ENCODE measurements at regions not wholly inside any gene's neighbourhood (a gene's known extent, or its start where the extent isn't known, plus 50 kb on each side); places are given as distances from the start of the nearest gene placed in this dataset.

GRCh38 chr2:236819275-236820002 lies 249.8 kb downstream of the ACKR3 start:
- Histone ChIP-seq H2AK5ac (ENCODE audit: low read depth, low read length) (no peak overlapping the region), H3K14ac (ENCODE audit: insufficient read length) (no peak overlapping the region), H3K27me3 (replicated peaks in 1 of 4; ENCODE audit: control insufficient read depth in 3 of 4, extremely low read depth in 1 of 4, insufficient read depth in 3 of 4, low read length in 3 of 4) (no peaks in the 10 kb centered on the region; a peak in 1 of 7 replicates), H3K27ac (ENCODE audit: low read depth, low read length) (no peak overlapping the region), H4K20me1 (replicated peaks in 1 of 2; ENCODE audit: control insufficient read depth in 1 of 2, insufficient read depth in 2 of 2, low read length in 2 of 2) (no peaks in the 10 kb centered on the region), H2BK120ac (replicated peaks; ENCODE audit: low read depth, low read length) (no peak overlapping the region), H2BK20ac (ENCODE audit: low read length) (no peak overlapping the region), H3K9me3 (ENCODE audit: insufficient read depth in 2 of 2, low read depth in 1 of 2, low read length in 1 of 2) (no peaks in the 10 kb centered on the region), H3K4me2 (ENCODE audit: insufficient read depth in 1 of 2, low read depth in 2 of 2, low read length in 2 of 2) (no peak overlapping the region), H3K79me1 (ENCODE audit: low read depth, low read length) (no peaks in the 10 kb centered on the region), H2BK15ac (ENCODE audit: low read length) (no peak overlapping the region), H3K79me2 (ENCODE audit: control insufficient read depth in 1 of 2, insufficient read depth in 2 of 2, low read length in 2 of 2) (no peaks in the 10 kb centered on the region), H2AFZ (ENCODE audit: low read length) (no peak overlapping the region), H3K9ac (replicated peaks in 1 of 4; ENCODE audit: extremely low read depth in 1 of 4, low read depth in 3 of 4, low read length in 3 of 4) (no peak overlapping the region), H2BK12ac (ENCODE audit: low read depth, low read length) (no peak overlapping the region), H3K4me3 (ENCODE audit: extremely low read depth in 1 of 4, insufficient read depth in 2 of 4, low read depth in 3 of 4, low read length in 4 of 4) (no peak overlapping the region), H2BK5ac (ENCODE audit: low read depth, low read length) (no peak overlapping the region), H3K23ac (ENCODE audit: insufficient read length) (no peak overlapping the region), H3K23me2 (ENCODE audit: low read depth, low read length) (no peaks in the 10 kb centered on the region), H3K56ac (replicated peaks; ENCODE audit: insufficient read length, low read depth, low read length) (no peak overlapping the region), H3K36me3 (ENCODE audit: control insufficient read depth in 2 of 4, insufficient read depth in 4 of 4, low read length in 3 of 4) (no peaks in the 10 kb centered on the region), H4K91ac (replicated peaks; ENCODE audit: insufficient read length, low read length) (no peak overlapping the region), H4K8ac (ENCODE audit: extremely low read depth, insufficient read depth, low read length) (no peak overlapping the region), H3K4ac (replicated peaks; ENCODE audit: insufficient read length, low read depth, low read length) (no peak overlapping the region), H3K4me1 (replicated peaks in 1 of 4; ENCODE audit: control insufficient read depth in 3 of 4, insufficient read depth in 4 of 4, low read length in 3 of 4) (peaks cover 0 to 7% (median 3%) of the 10 kb centered on the region in 4 experiments; a peak in 6 of 7 replicates), H4K5ac (ENCODE audit: insufficient read length, low read depth, low read length) (no peak overlapping the region), H3K18ac (ENCODE audit: extremely low read depth, low read length) (no peak overlapping the region)
- DNase-seq (ENCODE audit: low read depth in 1 of 2, low spot score in 2 of 2): no peak
- no peak for FAIRE-seq
- POLR2A ChIA-PET (ENCODE audit: partially characterized antibody): no interaction called here
- 92% methylated on average over 16 of the region's 19 CpGs; no CpG with 5 or more reads in 1 of the 2 experiments for WGBS, 2 experiments (ENCODE audit: extremely low coverage in 1 of 2, insufficient coverage in 1 of 2, insufficient read length in 1 of 2, insufficient replicate concordance in 2 of 2, low coverage in 1 of 2, low lambda C conversion rate in 2 of 2, missing lambda C conversion rate in 1 of 2)
- CTCF ChIA-PET (ENCODE audit: partially characterized antibody): interaction anchor here (0.6 to 1.2 kb wide), 7 partner anchors 8 to 1162 kb away, joined by 3 to 5 read pairs (median 4); no protein-coding TSS in a partner anchor
- TF ChIP-seq RNF2 (IDR thresholded peaks at IDR 0.05; ENCODE audit: borderline replicate concordance, low read depth, low read length, missing control alignments, poor library complexity, severe bottlenecking): no peak
- TF ChIP-seq CEBPB (IDR thresholded peaks at IDR 0.05; ENCODE audit: low read depth, low read length): no peak
- TF ChIP-seq ASH2L (IDR thresholded peaks at IDR 0.05; ENCODE audit: low read length): no peak
- no peak for TF ChIP-seq SP2 (IDR thresholded peaks at IDR 0.05; ENCODE audit: low read length)
- peak; percentile 5 to 49; a peak in 2 of 4 replicates for TF ChIP-seq RAD21 (IDR thresholded peaks at IDR 0.05 in 1 of 2, conservative IDR thresholded peaks at IDR 0.05 in 1 of 2; ENCODE audit: low read depth in 2 of 2, low read length in 2 of 2)
- no peak for TF ChIP-seq PHF8 (conservative IDR thresholded peaks at IDR 0.05; ENCODE audit: low read depth, low read length)
- no peak for TF ChIP-seq E2F6 (IDR thresholded peaks at IDR 0.05)
- TF ChIP-seq POLR2AphosphoS5 (IDR thresholded peaks at IDR 0.05; ENCODE audit: low read depth, low read length): no peak
- no peak for TF ChIP-seq MAFK (IDR thresholded peaks at IDR 0.05; ENCODE audit: low read depth, low read length)

All from H1 (cell line).